Transverse colon (tissue), 4 donors: ENCODE measurements at regions not wholly inside any gene's neighbourhood (a gene's known extent, or its start where the extent isn't known, plus 50 kb on each side); places are given as distances from the start of the nearest gene placed in this dataset.
"Not testable (repeated sequence)": the region's sequence is repeated elsewhere in the genome, so short reads cannot be mapped to it uniquely, and the experiment has no call there.

Experiments used
- CTCF ChIP-seq, 5 experiments: fragments of 200-600 bp in 3 of 5; fragments of 450-650 bp in 2 of 5; sonication (generic) in 3 of 5; IDR thresholded peaks; 1 replicate in 2 of 5; 2 replicates in 3 of 5; pipeline ENCODE4 v1.5.1; 2016 to 2017; ENCODE audit warnings: antibody characterized with exemption in 5 of 5, inconsistent platforms in 3 of 5, mild to moderate bottlenecking in 2 of 5, moderate library complexity in 1 of 5
- POLR2A ChIP-seq: fragments of 450-650 bp; IDR thresholded peaks from one replicate; pipeline ENCODE4 v1.6.1; 2016; ENCODE audit warnings: antibody characterized with exemption, mild to moderate bottlenecking, moderate library complexity
- POLR2AphosphoS5 ChIP-seq, 3 donors: sonication (generic); formaldehyde crosslinking; IDR thresholded peaks; one replicate each; pipeline ENCODE4 v1.6.1; 2016; ENCODE audit warnings: antibody characterized with exemption in 3 of 3

- TF ChIP-seq POLR2A; CTCF (IDR thresholded peaks at IDR 0.05); POLR2AphosphoS5 (IDR thresholded peaks at IDR 0.05): not testable (repeated sequence)
Measured at GRCh38 chrX:92117701-92118100, 338.5 kb downstream of the PCDH11X start.
